Endothelial cell of umbilical vein (primary cell): ENCODE measurements at regions not wholly inside any gene's neighbourhood (a gene's known extent, or its start where the extent isn't known, plus 50 kb on each side); places are given as distances from the start of the nearest gene placed in this dataset.

ENCODE experiments used
- BruUV-seq: library from RNA; stranded (reverse); fragments of 400-500 nt; replicated peaks from 2 replicates; lab custom pipeline; 2021; lab: Mats Ljungman, UMichigan
- CTCF ChIA-PET: fragments of 300-600, 350-600 bp; sonication (Branson Sonifier 250); formaldehyde crosslinking; loops from one replicate; lab custom pipeline; 2021; ENCODE audit warnings: antibody characterized with exemption, inconsistent platforms; lab: Charles Lee
- POLR2A ChIA-PET: fragments of 300-600, 350-600 bp; sonication (Branson Sonifier 250); formaldehyde crosslinking; loops from one replicate; lab custom pipeline; 2021; ENCODE audit warnings: antibody characterized with exemption, inconsistent platforms; lab: Charles Lee
- DNase-seq: peaks from one replicate; pipeline ENCODE4 v3.0.0-alpha.2; 2011; ENCODE audit warnings: low read depth, low spot score
- FAIRE-seq: peaks from 2 replicates; lab custom pipeline; 2011; peaks lifted over from hg19 to GRCh38; lab: Jason Lieb, UNC
- H2AFZ ChIP-seq: 2 replicates; pipeline ENCODE4 v1.6.0; 2012; ENCODE audit warnings: low read depth, low read length, control low read depth, inconsistent platforms
- H3K27ac ChIP-seq: 2 replicates; pipeline ENCODE4 v1.5.1; 2011; ENCODE audit warnings: low read depth, mild to moderate bottlenecking, control low read depth, low read length, moderate library complexity; ENCODE audit not compliant: insufficient read depth
- H3K27me3 ChIP-seq, 2 experiments: 2 replicates each; pipeline versions ENCODE4 v1.6.0 to v1.6.1; 2011; ENCODE audit warnings: low read length in 2 of 2, mixed read lengths in 1 of 2; ENCODE audit not compliant: control insufficient read depth in 2 of 2, insufficient read depth in 2 of 2
- H3K36me3 ChIP-seq, 2 experiments: 2 replicates in 1 of 2; 3 replicates in 1 of 2; pipeline ENCODE4 v1.5.1; 2011; ENCODE audit warnings: low read length in 2 of 2, mild to moderate bottlenecking in 1 of 2, moderate library complexity in 1 of 2; ENCODE audit not compliant: control insufficient read depth in 2 of 2, insufficient read depth in 2 of 2; ENCODE audit errors: extremely low read depth in 1 of 2
- H3K4me1 ChIP-seq: 3 replicates; pipeline ENCODE4 v1.5.1; 2011; ENCODE audit warnings: mild to moderate bottlenecking, low read length; ENCODE audit not compliant: control insufficient read depth, insufficient read depth; ENCODE audit errors: extremely low read depth
- H3K4me2 ChIP-seq: 2 replicates; pipeline ENCODE4 v1.6.1; 2011; ENCODE audit warnings: low read length, control low read depth, mixed read lengths; ENCODE audit not compliant: insufficient read depth
- H3K4me3 ChIP-seq, 3 experiments: fragments of 200-600 bp in 1 of 3; sonication (generic), shearing (Covaris generic) in 1 of 3; replicated peaks in 1 of 3; 2 replicates each; pipeline ENCODE4 v1.5.1; 2011 to 2016; ENCODE audit warnings: control low read depth in 3 of 3, low read length in 3 of 3, mild to moderate bottlenecking in 2 of 3, inconsistent platforms in 1 of 3, low read depth in 1 of 3, moderate library complexity in 1 of 3; ENCODE audit not compliant: insufficient read depth in 1 of 3
- H3K79me2 ChIP-seq: 2 replicates; pipeline ENCODE4 v1.6.0; 2012; ENCODE audit warnings: low read length, inconsistent platforms; ENCODE audit not compliant: control insufficient read depth, insufficient read depth
- H3K9ac ChIP-seq: replicated peaks from 2 replicates; pipeline ENCODE3; 2011; ENCODE audit warnings: low read length, control low read depth; ENCODE audit not compliant: insufficient read depth; ENCODE audit errors: extremely low read depth
- H3K9me1 ChIP-seq: replicated peaks from 3 replicates; pipeline ENCODE4 v1.6.0; 2011; ENCODE audit warnings: mild to moderate bottlenecking, low read length; ENCODE audit not compliant: control insufficient read depth, insufficient read depth; ENCODE audit errors: extremely low read depth
- H3K9me3 ChIP-seq: replicated peaks from 2 replicates; pipeline ENCODE4 v1.5.1; 2012; ENCODE audit warnings: low read length, inconsistent platforms; ENCODE audit not compliant: control insufficient read depth, insufficient read depth
- H4K20me1 ChIP-seq: replicated peaks from 2 replicates; pipeline ENCODE3; 2011; ENCODE audit warnings: mild to moderate bottlenecking, low read length; ENCODE audit not compliant: control insufficient read depth, insufficient read depth; ENCODE audit errors: extremely low read depth
- EZH2 ChIP-seq: IDR thresholded peaks from 2 replicates; pipeline ENCODE4 v1.6.1; 2012; ENCODE audit warnings: borderline replicate concordance, low read depth, mild to moderate bottlenecking, moderate library complexity, low read length, inconsistent platforms; ENCODE audit not compliant: severe bottlenecking
- FOS ChIP-seq: IDR thresholded peaks from 2 replicates; pipeline ENCODE4 v1.6.1; 2011; ENCODE audit warnings: mild to moderate bottlenecking, low read length, moderate library complexity, borderline replicate concordance; ENCODE audit not compliant: insufficient read depth
- GATA2 ChIP-seq: IDR thresholded peaks from 2 replicates; pipeline ENCODE4 v1.7.0; 2011; ENCODE audit warnings: low read depth, mild to moderate bottlenecking, moderate library complexity, mixed read lengths, low read length; ENCODE audit not compliant: insufficient read length, insufficient read depth
- JUN ChIP-seq: IDR thresholded peaks from 2 replicates; pipeline ENCODE4 v1.6.1; 2011; ENCODE audit warnings: borderline replicate concordance, low read depth; ENCODE audit not compliant: insufficient read length, insufficient read depth
- MYC ChIP-seq: IDR thresholded peaks from one replicate; pipeline ENCODE4 v1.6.1; 2011; ENCODE audit warnings: mild to moderate bottlenecking, low read depth, low read length
- POLR2A ChIP-seq: IDR thresholded peaks from 2 replicates; pipeline ENCODE4 v1.6.1; 2012; ENCODE audit warnings: low read depth, mild to moderate bottlenecking, control low read depth, low read length
- POLR2AphosphoS5 ChIP-seq: IDR thresholded peaks from 2 replicates; pipeline ENCODE4 v1.6.1; 2012; ENCODE audit warnings: low read depth, mild to moderate bottlenecking, control low read depth, low read length, moderate library complexity; ENCODE audit not compliant: insufficient read depth
- dilution Hi-C: fragments of 300-500 bp; cut with MboI; formaldehyde crosslinking; loops from one replicate; pipeline ENCODE4 v1.15.0; 2019; ENCODE audit warnings: low sequenced_read_pairs; ENCODE audit not compliant: extremely low pct_ligation_motif_present
- intact Hi-C: fragments of 100-400 bp; cut with micrococcal nuclease; formaldehyde crosslinking; loops from one replicate; pipeline ENCODE4 v1.10.0; 2022
- TF ChIP-seq, protein P1 (sequence below): IDR thresholded peaks from 2 replicates; pipeline ENCODE4 v1.6.1; 2011; ENCODE audit not compliant: insufficient read depth, insufficient read length
- TF ChIP-seq, protein P2 (sequence below), 2 donors: IDR thresholded peaks; 1 replicate in 1 of 2; 2 replicates in 1 of 2; pipeline ENCODE4 v1.5.1; 2011; ENCODE audit warnings: low read length in 2 of 2, mild to moderate bottlenecking in 2 of 2, moderate library complexity in 2 of 2, control low read depth in 1 of 2, inconsistent platforms in 1 of 2, low read depth in 1 of 2; ENCODE audit not compliant: insufficient read depth in 1 of 2; ENCODE audit errors: extremely low read depth in 1 of 2

GRCh38 chr2:6760132-6760531 lies 105.6 kb downstream of the CMPK2 start:
- no peaks in the 10 kb centered on the region for H3K79me2 ChIP-seq
- H4K20me1 ChIP-seq: no peaks in the 10 kb centered on the region
- H3K27ac ChIP-seq: no peak overlapping the region
- H3K4me3 ChIP-seq: no peak overlapping the region
- ChIA-PET CTCF (interaction anchor here (1.5 kb wide), 1 partner anchor 13 kb away, joined by 4 read pairs; no protein-coding TSS in a partner anchor), POLR2A (no interaction called here)
- H3K36me3 ChIP-seq: no peaks in the 10 kb centered on the region
- no TSS peak for BruUV-seq
- H3K4me2 ChIP-seq: no peak overlapping the region
- dilution Hi-C loops (no loop called here), intact Hi-C loops (no loop called here)
- DNase-seq: no peak
- H3K9ac ChIP-seq: no peak overlapping the region
- TF ChIP-seq POLR2AphosphoS5: no peak
- TF ChIP-seq MYC: no peak
- TF ChIP-seq, protein P1, sequence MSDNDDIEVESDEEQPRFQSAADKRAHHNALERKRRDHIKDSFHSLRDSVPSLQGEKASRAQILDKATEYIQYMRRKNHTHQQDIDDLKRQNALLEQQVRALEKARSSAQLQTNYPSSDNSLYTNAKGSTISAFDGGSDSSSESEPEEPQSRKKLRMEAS: no peak
- TF ChIP-seq JUN: no peak
- FAIRE-seq: no peak
- H3K9me3 ChIP-seq: no peaks in the 10 kb centered on the region
- no peaks in the 10 kb centered on the region for H3K9me1 ChIP-seq
- no peaks in the 10 kb centered on the region for H3K4me1 ChIP-seq
- H2AFZ ChIP-seq: no peak overlapping the region
- no peaks in the 10 kb centered on the region for H3K27me3 ChIP-seq

DNA sequence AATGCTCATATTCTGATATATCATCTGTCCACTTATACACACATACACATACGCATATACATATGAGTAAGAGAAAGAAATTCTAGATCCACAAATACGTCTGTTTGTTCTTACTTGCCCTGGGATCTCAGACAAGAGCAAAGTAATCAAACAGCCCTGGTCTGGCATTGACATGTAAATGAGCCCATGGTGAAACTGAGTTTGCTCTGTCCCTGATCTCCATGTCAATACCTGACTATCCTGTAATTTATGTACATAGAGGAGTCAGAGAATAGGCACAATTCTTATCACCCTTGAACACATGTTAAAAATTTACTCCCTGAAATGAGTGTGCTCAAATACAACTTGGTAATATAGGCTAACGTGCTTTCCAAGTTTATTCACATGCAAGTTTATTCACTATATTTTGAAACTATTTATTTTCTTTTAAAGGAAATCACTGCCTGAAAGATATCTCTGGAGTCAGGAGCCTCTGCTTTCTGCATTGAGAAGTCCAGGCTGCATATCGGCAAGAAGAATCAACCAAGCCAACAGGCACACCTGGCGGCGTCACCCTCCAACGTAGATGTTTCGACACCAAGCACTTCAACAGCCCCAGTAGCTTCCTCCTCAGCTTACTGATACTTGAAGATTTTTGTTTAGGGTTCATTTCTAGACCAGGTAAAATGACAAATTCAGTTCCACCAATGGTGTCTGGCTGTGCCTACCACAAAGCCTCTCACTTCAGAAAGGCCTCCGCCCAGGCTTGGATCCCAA lies 100.6 kb downstream of the CMPK2 start:
- H3K79me2 ChIP-seq: no peaks in the 10 kb centered on the region
- no peaks in the 10 kb centered on the region for H3K27me3 ChIP-seq
- no TSS peak for BruUV-seq
- dilution Hi-C loops: no loop called here
- no peak overlapping the region for H3K9ac ChIP-seq
- no peaks in the 10 kb centered on the region for H3K9me1 ChIP-seq
- H3K4me1 ChIP-seq: no peaks in the 10 kb centered on the region
- H3K4me3 ChIP-seq: no peak overlapping the region
- no peaks in the 10 kb centered on the region for H3K9me3 ChIP-seq
- FAIRE-seq (no peak), DNase-seq (no peak)
- H4K20me1 ChIP-seq: no peaks in the 10 kb centered on the region
- TF ChIP-seq FOS (no peak), EZH2 (no peak), POLR2A (no peak), MYC (no peak), JUN (no peak), POLR2AphosphoS5 (no peak), GATA2 (no peak)
- TF ChIP-seq, protein P1: no peak
- TF ChIP-seq, protein P2, sequence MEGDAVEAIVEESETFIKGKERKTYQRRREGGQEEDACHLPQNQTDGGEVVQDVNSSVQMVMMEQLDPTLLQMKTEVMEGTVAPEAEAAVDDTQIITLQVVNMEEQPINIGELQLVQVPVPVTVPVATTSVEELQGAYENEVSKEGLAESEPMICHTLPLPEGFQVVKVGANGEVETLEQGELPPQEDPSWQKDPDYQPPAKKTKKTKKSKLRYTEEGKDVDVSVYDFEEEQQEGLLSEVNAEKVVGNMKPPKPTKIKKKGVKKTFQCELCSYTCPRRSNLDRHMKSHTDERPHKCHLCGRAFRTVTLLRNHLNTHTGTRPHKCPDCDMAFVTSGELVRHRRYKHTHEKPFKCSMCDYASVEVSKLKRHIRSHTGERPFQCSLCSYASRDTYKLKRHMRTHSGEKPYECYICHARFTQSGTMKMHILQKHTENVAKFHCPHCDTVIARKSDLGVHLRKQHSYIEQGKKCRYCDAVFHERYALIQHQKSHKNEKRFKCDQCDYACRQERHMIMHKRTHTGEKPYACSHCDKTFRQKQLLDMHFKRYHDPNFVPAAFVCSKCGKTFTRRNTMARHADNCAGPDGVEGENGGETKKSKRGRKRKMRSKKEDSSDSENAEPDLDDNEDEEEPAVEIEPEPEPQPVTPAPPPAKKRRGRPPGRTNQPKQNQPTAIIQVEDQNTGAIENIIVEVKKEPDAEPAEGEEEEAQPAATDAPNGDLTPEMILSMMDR (IDR thresholded peaks at IDR 0.05; ENCODE audit: extremely low read depth in 1 of 2, insufficient read depth in 1 of 2, low read depth in 1 of 2, low read length in 2 of 2): no peak
- no peak overlapping the region for H3K27ac ChIP-seq
- POLR2A ChIA-PET: no interaction called here
- no peaks in the 10 kb centered on the region for H3K36me3 ChIP-seq
- intact Hi-C loops: no loop called here
- no peak overlapping the region for H2AFZ ChIP-seq
- H3K4me2 ChIP-seq: no peak overlapping the region
- CTCF ChIA-PET: no interaction called here
